ENCODE measurements at regions not wholly inside any gene's neighbourhood (a gene's known extent, or its start where the extent isn't known, plus 50 kb on each side); places are given as distances from the start of the nearest gene placed in this dataset.

GRCh38 chr6:134719286-134719685 is 230.6 kb downstream of the ALDH8A1 start:
- H3K9ac ChIP-seq (ENCODE audit: insufficient read depth, low read length): no peak overlapping the region
- no peaks in the 10 kb centered on the region for H3K9me3 ChIP-seq (ENCODE audit: control insufficient read depth, insufficient read depth, low read depth, low read length)
- DNase-seq (ENCODE audit: low read depth in 2 of 2): no peak
- H3K27ac ChIP-seq (ENCODE audit: insufficient read depth, low read length): no peak overlapping the region
- no peaks in the 10 kb centered on the region for H3K36me3 ChIP-seq (ENCODE audit: control insufficient read depth, insufficient read depth, low read length)
- H3K79me2 ChIP-seq (ENCODE audit: control insufficient read depth, insufficient read depth, low read length): no peaks in the 10 kb centered on the region
- H3K4me2 ChIP-seq (ENCODE audit: extremely low read depth, insufficient read depth, low read length): no peak overlapping the region
- no peaks in the 10 kb centered on the region for H4K20me1 ChIP-seq (ENCODE audit: control insufficient read depth, extremely low read depth, insufficient read depth, low read length)
- TF ChIP-seq CTCF (conservative IDR thresholded peaks at IDR 0.05 in 1 of 2, IDR thresholded peaks at IDR 0.05 in 1 of 2; ENCODE audit: low read depth in 1 of 2, low read length in 2 of 2) (no peak), EZH2 (IDR thresholded peaks at IDR 0.05; ENCODE audit: low read length, missing control alignments) (no peak)
- H3K4me1 ChIP-seq (ENCODE audit: control insufficient read depth, extremely low read depth, insufficient read depth, low read length): peaks cover 17% of the 10 kb centered on the region
- no peaks in the 10 kb centered on the region for H3K27me3 ChIP-seq (ENCODE audit: control insufficient read depth, insufficient read depth, low read length)
- H2AFZ ChIP-seq (ENCODE audit: low read length): no peak overlapping the region
- H3K4me3 ChIP-seq (replicated peaks in 1 of 4; ENCODE audit: control extremely low read depth in 1 of 4, insufficient read depth in 1 of 4, low read depth in 3 of 4, low read length in 4 of 4): no peak overlapping the region

DNA sequence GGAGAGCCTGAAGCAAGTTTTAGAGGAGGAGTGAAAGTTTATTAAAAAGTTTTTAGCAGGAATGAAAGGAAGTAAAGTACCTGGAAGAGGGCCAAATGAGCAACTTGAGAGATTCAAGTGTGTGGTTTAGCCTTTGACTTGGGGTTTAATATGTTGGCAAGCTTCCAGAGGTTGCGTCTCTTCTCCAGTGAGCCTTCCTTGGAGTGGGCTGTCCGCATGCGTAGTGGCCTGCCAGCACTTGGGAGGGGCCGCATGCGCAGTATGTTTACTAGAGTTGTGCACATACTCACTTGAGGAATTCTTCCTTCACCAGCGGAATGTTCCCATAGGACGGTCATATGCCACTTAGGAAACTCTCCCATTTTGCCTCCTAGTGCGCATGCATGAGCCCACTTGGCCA is 235.2 kb downstream of the ALDH8A1 start:
- Histone ChIP-seq H3K79me2 (ENCODE audit: control insufficient read depth, insufficient read depth, low read length) (no peaks in the 10 kb centered on the region), H3K9ac (ENCODE audit: insufficient read depth, low read length) (no peak overlapping the region), H3K27me3 (ENCODE audit: control insufficient read depth, insufficient read depth, low read length) (no peaks in the 10 kb centered on the region), H3K9me3 (ENCODE audit: control insufficient read depth, insufficient read depth, low read depth, low read length) (no peaks in the 10 kb centered on the region), H3K4me2 (ENCODE audit: extremely low read depth, insufficient read depth, low read length) (no peak overlapping the region), H3K4me1 (ENCODE audit: control insufficient read depth, extremely low read depth, insufficient read depth, low read length) (peaks cover 5% of the 10 kb centered on the region), H3K27ac (ENCODE audit: insufficient read depth, low read length) (no peak overlapping the region), H3K4me3 (replicated peaks in 1 of 4; ENCODE audit: control extremely low read depth in 1 of 4, insufficient read depth in 1 of 4, low read depth in 3 of 4, low read length in 4 of 4) (no peak overlapping the region), H3K36me3 (ENCODE audit: control insufficient read depth, insufficient read depth, low read length) (no peaks in the 10 kb centered on the region), H4K20me1 (ENCODE audit: control insufficient read depth, extremely low read depth, insufficient read depth, low read length) (no peaks in the 10 kb centered on the region), H2AFZ (ENCODE audit: low read length) (no peak overlapping the region)
- DNase-seq (ENCODE audit: low read depth in 2 of 2): peak; percentile 76 to 84
- TF ChIP-seq CTCF (conservative IDR thresholded peaks at IDR 0.05 in 1 of 2, IDR thresholded peaks at IDR 0.05 in 1 of 2; ENCODE audit: low read depth in 1 of 2, low read length in 2 of 2) (no peak), EZH2 (IDR thresholded peaks at IDR 0.05; ENCODE audit: low read length, missing control alignments) (no peak)

GRCh38 chr6:134714113-134714512 is 235.8 kb downstream of the ALDH8A1 start:
- Histone ChIP-seq H3K27ac (ENCODE audit: insufficient read depth, low read length) (no peak overlapping the region), H3K4me1 (ENCODE audit: control insufficient read depth, extremely low read depth, insufficient read depth, low read length) (peaks cover 5% of the 10 kb centered on the region), H3K79me2 (ENCODE audit: control insufficient read depth, insufficient read depth, low read length) (no peaks in the 10 kb centered on the region), H3K4me2 (ENCODE audit: extremely low read depth, insufficient read depth, low read length) (no peak overlapping the region), H3K9me3 (ENCODE audit: control insufficient read depth, insufficient read depth, low read depth, low read length) (no peaks in the 10 kb centered on the region), H4K20me1 (ENCODE audit: control insufficient read depth, extremely low read depth, insufficient read depth, low read length) (no peaks in the 10 kb centered on the region), H3K27me3 (ENCODE audit: control insufficient read depth, insufficient read depth, low read length) (no peaks in the 10 kb centered on the region), H3K9ac (ENCODE audit: insufficient read depth, low read length) (no peak overlapping the region), H3K36me3 (ENCODE audit: control insufficient read depth, insufficient read depth, low read length) (no peaks in the 10 kb centered on the region), H2AFZ (ENCODE audit: low read length) (no peak overlapping the region), H3K4me3 (replicated peaks in 1 of 4; ENCODE audit: control extremely low read depth in 1 of 4, insufficient read depth in 1 of 4, low read depth in 3 of 4, low read length in 4 of 4) (no peak overlapping the region)
- no peak for DNase-seq (ENCODE audit: low read depth in 2 of 2)
- TF ChIP-seq EZH2 (IDR thresholded peaks at IDR 0.05; ENCODE audit: low read length, missing control alignments) (no peak), CTCF (conservative IDR thresholded peaks at IDR 0.05 in 1 of 2, IDR thresholded peaks at IDR 0.05 in 1 of 2; ENCODE audit: low read depth in 1 of 2, low read length in 2 of 2) (no peak)
